HCT116 (cell line): ENCODE measurements at regions not wholly inside any gene's neighbourhood (a gene's known extent, or its start where the extent isn't known, plus 50 kb on each side); places are given as distances from the start of the nearest gene placed in this dataset.

Experiments used
- ATAC-seq: fragments of 200-7000 bp; cut with Tn5 transposase; 2 replicates; pipeline ENCODE4 v1.9.1; 2020; ENCODE audit warnings: mild to moderate bottlenecking, moderate library complexity
- BruUV-seq: library from RNA; stranded (reverse); fragments of 400-500 nt; replicated peaks from 2 replicates; lab custom pipeline; 2021; lab: Mats Ljungman, UMichigan
- CTCF ChIA-PET: fragments of 300-600 bp; sonication (Branson Sonifier 250); formaldehyde crosslinking; loops from one replicate; lab custom pipeline; 2021; ENCODE audit warnings: antibody characterized with exemption; lab: Charles Lee
- POLR2A ChIA-PET: fragments of 300-600, 350-600 bp; sonication (Branson Sonifier 250); formaldehyde crosslinking; loops from one replicate; lab custom pipeline; 2021; ENCODE audit warnings: antibody characterized with exemption; lab: Charles Lee
- RAD21 ChIA-PET, 2 experiments: fragments of 300-600 bp; sonication (Branson Sonifier 250); formaldehyde crosslinking; loops; one replicate each; lab custom pipeline; 2023; ENCODE audit warnings: low total read pairs in 2 of 2; ENCODE audit not compliant: uncharacterized antibody in 2 of 2, unreplicated experiment in 2 of 2, low non-redundant PET in 1 of 2; lab: Charles Lee
- DNase-seq: peaks from one replicate; pipeline ENCODE4 v3.0.0-alpha.2; 2010; ENCODE audit warnings: low read depth, low spot score
- H2AFZ ChIP-seq: fragments of 200-600 bp; shearing (Covaris generic), sonication (generic); 2 replicates; pipeline ENCODE4 v1.6.1; 2017; ENCODE audit warnings: low read depth, mixed run types, mixed read lengths, antibody characterized with exemption, low read length; ENCODE audit not compliant: poor library complexity, severe bottlenecking
- H3K27ac ChIP-seq: 2 replicates; pipeline ENCODE4 v1.5.1; 2012; ENCODE audit warnings: low read depth, low read length
- H3K27me3 ChIP-seq: fragments of 200-600 bp; sonication (generic); 2 replicates; pipeline ENCODE4 v1.6.1; 2016; ENCODE audit warnings: mixed run types, low read length, mixed read lengths; ENCODE audit not compliant: insufficient read depth
- H3K36me3 ChIP-seq, 2 experiments: fragments of 200-500 bp in 1 of 2; fragments of 200-600 bp in 1 of 2; sonication (Bioruptor generic) in 1 of 2; sonication (generic) in 1 of 2; 2 replicates each; pipeline versions ENCODE4 v1.5.1 to v1.6.1; 2014 to 2016; ENCODE audit warnings: low read length in 2 of 2, inconsistent platforms in 1 of 2, mixed read lengths in 1 of 2, mixed run types in 1 of 2; ENCODE audit not compliant: insufficient read depth in 2 of 2, control insufficient read depth in 1 of 2
- H3K4me1 ChIP-seq, 2 experiments: fragments of 200-600 bp in 1 of 2; sonication (generic) in 1 of 2; 2 replicates each; pipeline versions ENCODE4 v1.5.1 to v1.6.1; 2012 to 2017; ENCODE audit warnings: low read length in 2 of 2, inconsistent platforms in 1 of 2, mild to moderate bottlenecking in 1 of 2, mixed read lengths in 1 of 2, mixed run types in 1 of 2, moderate library complexity in 1 of 2; ENCODE audit not compliant: insufficient read depth in 2 of 2, control insufficient read depth in 1 of 2
- H3K4me2 ChIP-seq: fragments of 200-600 bp; sonication (generic); 2 replicates; pipeline ENCODE4 v1.6.1; 2017; ENCODE audit warnings: mixed run types, low read length, mixed read lengths
- H3K4me3 ChIP-seq, 2 experiments: fragments of 200-600 bp in 1 of 2; sonication (generic) in 1 of 2; replicated peaks in 1 of 2; 2 replicates each; pipeline ENCODE4 v1.5.1; 2011 to 2016; ENCODE audit warnings: low read length in 2 of 2, control low read depth in 1 of 2, low read depth in 1 of 2, mild to moderate bottlenecking in 1 of 2, mixed read lengths in 1 of 2, mixed run types in 1 of 2
- H3K79me2 ChIP-seq: fragments of 200-600 bp; sonication (generic); 2 replicates; pipeline ENCODE4 v1.6.1; 2017; ENCODE audit warnings: mild to moderate bottlenecking, mixed run types, low read length, moderate library complexity, mixed read lengths; ENCODE audit not compliant: insufficient read depth
- H3K9ac ChIP-seq: fragments of 200-600 bp; sonication (generic); 2 replicates; pipeline ENCODE4 v1.6.1; 2016; ENCODE audit warnings: low read length, mixed read lengths
- H3K9me2 ChIP-seq: fragments of 200-600 bp; sonication (generic), shearing (Covaris generic); 2 replicates; pipeline ENCODE4 v1.6.1; 2017; ENCODE audit warnings: mixed run types, mild to moderate bottlenecking, moderate library complexity; ENCODE audit not compliant: insufficient read depth
- H3K9me3 ChIP-seq, 2 experiments: fragments of 200-500 bp in 1 of 2; fragments of 200-600 bp in 1 of 2; sonication (Bioruptor generic) in 1 of 2; sonication (generic) in 1 of 2; 2 replicates each; pipeline ENCODE4 v1.6.1; 2014 to 2017; ENCODE audit warnings: low read length in 2 of 2, mixed read lengths in 2 of 2, inconsistent platforms in 1 of 2, low read depth in 1 of 2, mild to moderate bottlenecking in 1 of 2, mixed run types in 1 of 2, moderate library complexity in 1 of 2; ENCODE audit not compliant: control insufficient read depth in 1 of 2, insufficient read depth in 1 of 2
- H4K20me1 ChIP-seq: fragments of 200-600 bp; sonication (generic), shearing (Covaris generic); 2 replicates; pipeline ENCODE4 v1.6.1; 2017; ENCODE audit warnings: mixed run types, mild to moderate bottlenecking, moderate library complexity; ENCODE audit not compliant: insufficient read depth
- EGR1 ChIP-seq: IDR thresholded peaks from 2 replicates; pipeline ENCODE4 v1.6.1; 2012; ENCODE audit warnings: low read depth
- POLR2A ChIP-seq: IDR thresholded peaks from 2 replicates; pipeline ENCODE4 v1.7.0; 2011; ENCODE audit warnings: borderline replicate concordance; ENCODE audit not compliant: insufficient read depth, insufficient read length; ENCODE audit errors: extremely low read depth
- POLR2AphosphoS5 ChIP-seq: IDR thresholded peaks from 2 replicates; pipeline ENCODE4 v1.6.1; 2011; ENCODE audit warnings: mild to moderate bottlenecking, low read depth, low read length, moderate library complexity
- RAD21 ChIP-seq: IDR thresholded peaks from 2 replicates; pipeline ENCODE4 v1.6.1; 2012; ENCODE audit warnings: low read depth, mild to moderate bottlenecking
- TCF7L2 ChIP-seq: IDR thresholded peaks from 2 replicates; pipeline ENCODE4 v1.7.0; 2011; ENCODE audit warnings: borderline replicate concordance, inconsistent platforms; ENCODE audit not compliant: insufficient read depth, insufficient read length; ENCODE audit errors: extremely low read depth
- YY1 ChIP-seq: IDR thresholded peaks from 2 replicates; pipeline ENCODE4 v1.6.1; 2011; ENCODE audit warnings: low read length, low read depth, moderate library complexity, mild to moderate bottlenecking; ENCODE audit not compliant: insufficient replicate concordance; ENCODE audit errors: extremely low read depth
- ZFX ChIP-seq: fragments of 450-650 bp; IDR thresholded peaks from 2 replicates; pipeline ENCODE4 v1.6.1; 2017
- intact Hi-C: fragments of 100-400 bp; cut with micrococcal nuclease; formaldehyde crosslinking; loops from 2 replicates; pipeline ENCODE4 v1.10.0; 2022
- TF ChIP-seq, protein P1 (sequence below): IDR thresholded peaks from 2 replicates; pipeline ENCODE4 v1.6.1; 2012
- TF ChIP-seq, protein P2 (sequence below), 3 experiments: fragments of 200-600 bp in 1 of 3; sonication (generic) in 1 of 3; IDR thresholded peaks in 2 of 3; conservative IDR thresholded peaks in 1 of 3; 2 replicates each; pipeline ENCODE4 v1.5.1; 2012 to 2017; ENCODE audit warnings: low read depth in 2 of 3, low read length in 2 of 3, antibody characterized with exemption in 1 of 3, borderline replicate concordance in 1 of 3, control low read depth in 1 of 3, mild to moderate bottlenecking in 1 of 3, mixed read lengths in 1 of 3, mixed run types in 1 of 3, moderate library complexity in 1 of 3; ENCODE audit not compliant: insufficient read depth in 1 of 3
- TF ChIP-seq, protein P3 (sequence below): IDR thresholded peaks from 2 replicates; pipeline ENCODE4 v1.6.1; 2011; ENCODE audit warnings: mild to moderate bottlenecking, low read length, moderate library complexity; ENCODE audit not compliant: insufficient replicate concordance; ENCODE audit errors: extremely low read depth

DNA sequence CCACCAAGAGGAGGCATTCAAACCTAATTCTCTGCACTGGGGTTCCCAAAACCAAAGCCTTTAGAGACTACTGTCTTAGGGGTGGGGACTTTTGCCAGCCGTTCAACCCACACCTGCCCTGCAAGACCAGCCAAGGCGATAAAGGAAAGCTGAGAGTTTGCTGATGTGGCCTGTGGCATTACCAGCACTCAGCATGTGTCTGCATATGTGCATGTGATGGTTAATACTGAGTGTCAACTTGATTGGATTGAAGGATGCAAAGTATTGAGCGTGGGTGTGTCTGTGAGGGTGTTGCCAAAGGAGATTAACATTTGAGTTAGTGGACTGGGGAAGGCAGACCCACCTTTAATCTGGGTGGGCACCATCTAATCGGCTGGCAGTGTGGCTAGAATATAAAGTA lies 474.2 kb downstream of the MED10 start:
- no TSS peak for BruUV-seq
- Histone ChIP-seq H3K9ac (no peak overlapping the region), H3K9me2 (no peaks in the 10 kb centered on the region), H3K36me3 (no peaks in the 10 kb centered on the region), H3K27me3 (no peaks in the 10 kb centered on the region), H2AFZ (no peak overlapping the region), H4K20me1 (no peaks in the 10 kb centered on the region), H3K9me3 (no peaks in the 10 kb centered on the region), H3K4me2 (no peak overlapping the region), H3K27ac (no peak overlapping the region), H3K4me3 (no peak overlapping the region), H3K79me2 (no peaks in the 10 kb centered on the region), H3K4me1 (no peaks in the 10 kb centered on the region)
- intact Hi-C loops, result no loop called here
- RAD21 ChIA-PET, result no interaction called here
- POLR2A ChIA-PET, result no interaction called here
- ATAC-seq (no peak), DNase-seq (no peak)
- no peak for TF ChIP-seq YY1
- no peak for TF ChIP-seq ZFX
- TF ChIP-seq POLR2A, result no peak
- TF ChIP-seq EGR1, result no peak
- TF ChIP-seq TCF7L2, result no peak
- no peak for TF ChIP-seq POLR2AphosphoS5
- no peak for TF ChIP-seq RAD21
- TF ChIP-seq, protein P1, sequence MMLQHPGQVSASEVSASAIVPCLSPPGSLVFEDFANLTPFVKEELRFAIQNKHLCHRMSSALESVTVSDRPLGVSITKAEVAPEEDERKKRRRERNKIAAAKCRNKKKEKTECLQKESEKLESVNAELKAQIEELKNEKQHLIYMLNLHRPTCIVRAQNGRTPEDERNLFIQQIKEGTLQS, result no peak
- TF ChIP-seq, protein P2, sequence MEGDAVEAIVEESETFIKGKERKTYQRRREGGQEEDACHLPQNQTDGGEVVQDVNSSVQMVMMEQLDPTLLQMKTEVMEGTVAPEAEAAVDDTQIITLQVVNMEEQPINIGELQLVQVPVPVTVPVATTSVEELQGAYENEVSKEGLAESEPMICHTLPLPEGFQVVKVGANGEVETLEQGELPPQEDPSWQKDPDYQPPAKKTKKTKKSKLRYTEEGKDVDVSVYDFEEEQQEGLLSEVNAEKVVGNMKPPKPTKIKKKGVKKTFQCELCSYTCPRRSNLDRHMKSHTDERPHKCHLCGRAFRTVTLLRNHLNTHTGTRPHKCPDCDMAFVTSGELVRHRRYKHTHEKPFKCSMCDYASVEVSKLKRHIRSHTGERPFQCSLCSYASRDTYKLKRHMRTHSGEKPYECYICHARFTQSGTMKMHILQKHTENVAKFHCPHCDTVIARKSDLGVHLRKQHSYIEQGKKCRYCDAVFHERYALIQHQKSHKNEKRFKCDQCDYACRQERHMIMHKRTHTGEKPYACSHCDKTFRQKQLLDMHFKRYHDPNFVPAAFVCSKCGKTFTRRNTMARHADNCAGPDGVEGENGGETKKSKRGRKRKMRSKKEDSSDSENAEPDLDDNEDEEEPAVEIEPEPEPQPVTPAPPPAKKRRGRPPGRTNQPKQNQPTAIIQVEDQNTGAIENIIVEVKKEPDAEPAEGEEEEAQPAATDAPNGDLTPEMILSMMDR (IDR thresholded peaks at IDR 0.05 in 2 of 3, conservative IDR thresholded peaks at IDR 0.05 in 1 of 3; ENCODE audit: borderline replicate concordance in 1 of 3, insufficient read depth in 1 of 3, low read depth in 2 of 3, low read length in 2 of 3), result no peak
- TF ChIP-seq, protein P3, sequence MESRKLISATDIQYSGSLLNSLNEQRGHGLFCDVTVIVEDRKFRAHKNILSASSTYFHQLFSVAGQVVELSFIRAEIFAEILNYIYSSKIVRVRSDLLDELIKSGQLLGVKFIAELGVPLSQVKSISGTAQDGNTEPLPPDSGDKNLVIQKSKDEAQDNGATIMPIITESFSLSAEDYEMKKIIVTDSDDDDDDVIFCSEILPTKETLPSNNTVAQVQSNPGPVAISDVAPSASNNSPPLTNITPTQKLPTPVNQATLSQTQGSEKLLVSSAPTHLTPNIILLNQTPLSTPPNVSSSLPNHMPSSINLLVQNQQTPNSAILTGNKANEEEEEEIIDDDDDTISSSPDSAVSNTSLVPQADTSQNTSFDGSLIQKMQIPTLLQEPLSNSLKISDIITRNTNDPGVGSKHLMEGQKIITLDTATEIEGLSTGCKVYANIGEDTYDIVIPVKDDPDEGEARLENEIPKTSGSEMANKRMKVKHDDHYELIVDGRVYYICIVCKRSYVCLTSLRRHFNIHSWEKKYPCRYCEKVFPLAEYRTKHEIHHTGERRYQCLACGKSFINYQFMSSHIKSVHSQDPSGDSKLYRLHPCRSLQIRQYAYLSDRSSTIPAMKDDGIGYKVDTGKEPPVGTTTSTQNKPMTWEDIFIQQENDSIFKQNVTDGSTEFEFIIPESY, result no peak
- CTCF ChIA-PET, result no interaction called here
